Ovary (tissue), 7 donors: ENCODE measurements at regions not wholly inside any gene's neighbourhood (a gene's known extent, or its start where the extent isn't known, plus 50 kb on each side); places are given as distances from the start of the nearest gene placed in this dataset.

ENCODE experiments used
- DNase-seq, 5 donors: peaks; one replicate each; pipeline ENCODE4 v3.0.0-alpha.2; 2019 to 2020
- H3K27ac ChIP-seq, 2 donors: fragments of 200-600 bp; one replicate each; pipeline versions ENCODE4 v1.5.1 to v1.8.0; 2019 to 2022
- H3K27me3 ChIP-seq: fragments of 200-600 bp; one replicate; pipeline ENCODE4 v1.8.0; 2022
- H3K36me3 ChIP-seq: fragments of 200-600 bp; sonication (generic); one replicate; pipeline ENCODE4 v1.5.1; 2019
- H3K4me1 ChIP-seq: one replicate; pipeline ENCODE4 v1.8.1; 2013; ENCODE audit warnings: mild to moderate bottlenecking, moderate library complexity; ENCODE audit not compliant: insufficient read depth
- H3K4me3 ChIP-seq: fragments of 200-600 bp; sonication (generic); one replicate; pipeline ENCODE4 v1.5.1; 2017
- H3K9me3 ChIP-seq, 2 donors: fragments of 200-600 bp in 1 of 2; sonication (generic) in 1 of 2; one replicate each; pipeline versions ENCODE4 v1.5.1 to v1.8.1; 2013 to 2019; ENCODE audit warnings: mild to moderate bottlenecking in 1 of 2, moderate library complexity in 1 of 2
- CTCF ChIP-seq, 3 donors: fragments of 450-650 bp in 2 of 3; fragments of 200-600 bp in 1 of 3; IDR thresholded peaks; one replicate each; pipeline versions ENCODE4 v1.5.1 to v1.8.0; 2016 to 2022; ENCODE audit warnings: antibody characterized with exemption in 3 of 3, mild to moderate bottlenecking in 1 of 3
- EP300 ChIP-seq: sonication (generic); formaldehyde crosslinking; IDR thresholded peaks from one replicate; pipeline ENCODE4 v1.6.1; 2017; ENCODE audit warnings: antibody characterized with exemption
- POLR2A ChIP-seq: fragments of 450-650 bp; IDR thresholded peaks from one replicate; pipeline ENCODE4 v1.6.1; 2017; ENCODE audit warnings: antibody characterized with exemption, mild to moderate bottlenecking, moderate library complexity
- WGBS, 3 donors: extraction: QIAGEN DNeasy Blood & Tissue Kit in 1 of 3; methylation state at CpG; one replicate each; pipeline versions ENCODE4 v1.1.5 to v1.1.7; 2013 to 2017; 5-methylcytosine and 5-hydroxymethylcytosine counted together
- intact Hi-C, 4 donors: fragments of 100-400 bp; cut with DNase I; formaldehyde crosslinking; loops; one replicate each; pipeline versions ENCODE4 v1.11.0 to v1.15.1; 2022 to 2023
- donor health status: DM: no; HTN: no; CAD: no; lungs with moderate emphysema.
- donor health status: DM: no; HTN: no; CAD: no.
- donor health status: Bipolar disorder and iron deficiency.
- donor health status: DM: no; HTN: no; CAD: no.
- donor health status: DM: yes; HTN: yes; CAD: no.

DNA sequence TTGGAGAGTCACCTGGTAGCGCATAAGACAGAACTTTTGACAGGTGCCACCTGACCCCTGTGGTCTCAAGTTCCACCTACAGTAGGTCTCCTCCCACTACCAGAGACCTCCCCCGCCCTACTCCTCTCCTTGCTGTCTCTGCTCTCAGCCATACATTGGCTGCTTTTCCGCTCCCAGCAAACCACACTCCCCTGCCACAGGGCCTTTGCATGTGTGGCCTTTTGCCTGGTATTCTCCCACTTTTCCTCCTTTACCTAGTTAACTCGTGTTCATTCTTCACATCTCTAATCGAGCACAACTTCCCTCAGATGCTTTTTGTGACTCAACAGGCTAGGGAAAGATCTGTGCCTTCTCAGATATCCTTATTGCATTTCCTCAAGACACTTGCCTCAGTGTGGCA, 218.3 kb upstream of the EEF2KMT start:
- intact Hi-C loops: no loop called here
- H3K4me3 ChIP-seq: no peak overlapping the region
- H3K9me3 ChIP-seq: no peaks in the 10 kb centered on the region
- 71 to 76% (median 74%) methylated on average over 5 of the region's 5 CpGs for WGBS, 3 donors
- no peak overlapping the region for H3K27ac ChIP-seq
- DNase-seq: no peak
- no peaks in the 10 kb centered on the region for H3K36me3 ChIP-seq
- no peak for TF ChIP-seq EP300
- TF ChIP-seq CTCF (IDR thresholded peaks at IDR 0.05): no peak
- TF ChIP-seq POLR2A: no peak
- H3K4me1 ChIP-seq: no peaks in the 10 kb centered on the region
- H3K27me3 ChIP-seq: no peaks in the 10 kb centered on the region

DNA sequence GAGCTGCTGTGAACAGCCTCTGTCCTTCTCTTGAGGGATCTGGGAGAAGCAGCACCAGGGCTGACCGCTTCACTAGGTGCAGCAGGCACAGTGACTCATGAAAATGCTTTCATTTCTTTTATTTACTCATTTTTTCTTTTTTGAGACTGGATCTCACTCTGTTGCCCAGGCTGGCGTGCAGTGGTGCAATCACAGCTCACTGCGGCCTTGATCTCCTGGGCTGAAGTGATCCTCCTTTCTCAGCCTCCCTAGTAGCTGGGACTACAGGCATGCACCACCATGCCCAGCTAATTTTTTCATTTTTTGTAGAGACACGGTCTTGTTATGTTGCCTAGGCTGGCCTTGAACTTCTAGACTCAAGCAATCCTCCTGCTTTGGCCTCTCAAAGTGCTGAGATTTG, 216.8 kb upstream of the EEF2KMT start:
- Histone ChIP-seq H3K4me1 (no peaks in the 10 kb centered on the region), H3K4me3 (no peak overlapping the region), H3K9me3 (no peaks in the 10 kb centered on the region), H3K27ac (no peak overlapping the region), H3K27me3 (no peaks in the 10 kb centered on the region), H3K36me3 (no peaks in the 10 kb centered on the region)
- DNase-seq: no peak
- intact Hi-C loops: no loop called here
- TF ChIP-seq EP300 (no peak), POLR2A (no peak), CTCF (IDR thresholded peaks at IDR 0.05) (no peak)
- WGBS, 3 donors: 59 to 73% (median 62%) methylated on average over 4 of the region's 4 CpGs

GRCh38 chr16:5309946-5310611, 212.5 kb upstream of the EEF2KMT start:
- 65 to 76% (median 72%) methylated on average over 4 of the region's 4 CpGs for WGBS, 3 donors
- Histone ChIP-seq H3K27ac (no peak overlapping the region), H3K27me3 (no peaks in the 10 kb centered on the region), H3K9me3 (no peaks in the 10 kb centered on the region), H3K4me3 (no peak overlapping the region), H3K36me3 (no peaks in the 10 kb centered on the region), H3K4me1 (no peaks in the 10 kb centered on the region)
- intact Hi-C loops: no loop called here
- TF ChIP-seq POLR2A: no peak
- no peak for TF ChIP-seq CTCF (IDR thresholded peaks at IDR 0.05)
- no peak for TF ChIP-seq EP300
- no peak for DNase-seq

DNA sequence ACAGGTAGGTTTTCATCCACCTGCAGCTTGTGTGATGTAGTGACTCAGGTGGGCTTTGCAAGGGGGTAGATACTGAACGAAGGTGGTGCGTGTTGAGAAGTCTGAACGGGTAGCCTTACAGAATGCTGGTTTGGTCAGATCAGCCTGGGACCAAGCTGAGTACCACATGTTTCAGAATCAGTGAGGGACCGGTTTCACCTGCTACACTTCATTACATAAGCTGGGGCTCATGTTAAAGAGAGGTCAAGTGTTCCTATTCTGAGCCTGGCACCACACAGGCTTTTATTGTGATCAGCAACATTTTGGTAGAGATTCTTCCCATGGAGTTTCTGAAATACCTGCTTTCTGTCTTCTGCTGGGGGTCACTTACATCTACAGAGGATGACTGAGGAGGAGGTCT, 207.4 kb upstream of the EEF2KMT start:
- no peaks in the 10 kb centered on the region for H3K4me1 ChIP-seq
- intact Hi-C loops: no loop called here
- H3K4me3 ChIP-seq: no peak overlapping the region
- WGBS, 3 donors: 74 to 88% (median 76%) methylated on average over 4 of the region's 4 CpGs
- H3K27me3 ChIP-seq: no peaks in the 10 kb centered on the region
- no peak for DNase-seq
- TF ChIP-seq CTCF (IDR thresholded peaks at IDR 0.05) (no peak), EP300 (no peak), POLR2A (no peak)
- H3K9me3 ChIP-seq: no peaks in the 10 kb centered on the region
- no peaks in the 10 kb centered on the region for H3K36me3 ChIP-seq
- H3K27ac ChIP-seq: no peak overlapping the region
